AG04449 (cell line): ENCODE measurements at regions not wholly inside any gene's neighbourhood (a gene's known extent, or its start where the extent isn't known, plus 50 kb on each side); places are given as distances from the start of the nearest gene placed in this dataset.

Experiments used
- CTCF ChIA-PET: fragments of 350-600 bp; formaldehyde crosslinking; extraction: SDS; loops from one replicate; lab custom pipeline; 2021; ENCODE audit warnings: antibody characterized with exemption; lab: Yijun Ruan, JAX
- POLR2A ChIA-PET: fragments of 400-600, 350-600 bp; formaldehyde crosslinking; extraction: SDS; loops from one replicate; lab custom pipeline; 2020; ENCODE audit warnings: antibody characterized with exemption, inconsistent platforms; lab: Yijun Ruan, JAX
- DNase-seq: peaks from one replicate; pipeline ENCODE4 v3.0.0-alpha.2; 2010; ENCODE audit warnings: low read depth, low spot score
- H3K4me3 ChIP-seq: 2 replicates; pipeline ENCODE4 v1.5.1; 2011; ENCODE audit warnings: low read depth, mild to moderate bottlenecking, control low read depth, low read length
- CTCF ChIP-seq: IDR thresholded peaks from one replicate; pipeline ENCODE4 v1.5.1; 2011; ENCODE audit warnings: mild to moderate bottlenecking, moderate library complexity, low read length, control low read depth, inconsistent platforms; ENCODE audit not compliant: insufficient read depth; ENCODE audit errors: missing control alignments

- POLR2A ChIA-PET: no interaction called here
- CTCF ChIA-PET: interaction anchor here (0.9 to 4.7 kb wide), 59 partner anchors 12 to 1896 kb away, joined by 3 to 70 read pairs (median 4); partner anchors contain the start of genes HS3ST3A1 and HS3ST3B1
- no peak for DNase-seq
- H3K4me3 ChIP-seq: no peak overlapping the region
- TF ChIP-seq CTCF: no peak
These were observed 339.1 kb downstream of the PMP22 start for GRCh38 chr17:14926073-14926472.

DNA sequence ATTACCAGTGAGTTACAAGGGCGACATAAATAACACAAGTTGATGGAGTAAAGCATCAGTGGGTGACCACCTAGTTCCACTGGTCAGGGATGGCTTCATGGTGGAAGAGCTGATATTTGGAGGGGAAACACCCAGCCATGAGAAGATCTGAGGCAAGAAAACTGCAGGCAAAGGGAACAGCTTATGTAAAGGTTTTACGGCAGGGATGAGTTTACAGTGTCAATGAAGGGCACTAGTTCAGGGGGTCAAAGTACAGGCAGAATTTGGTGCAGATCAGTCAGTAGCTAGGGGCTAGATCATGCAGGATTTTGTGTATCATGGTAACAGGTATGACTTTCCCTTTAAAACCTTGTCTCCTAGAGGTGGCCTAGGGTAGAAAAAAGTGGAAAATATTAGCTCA is 339.6 kb downstream of the PMP22 start:
- DNase-seq: no peak
- TF ChIP-seq CTCF: no peak
- ChIA-PET CTCF (interaction anchor here (1.0 to 4.7 kb wide), 20 partner anchors 14 to 1895 kb away, joined by 3 to 70 read pairs (median 10); partner anchors contain the start of gene HS3ST3B1), POLR2A (no interaction called here)
- H3K4me3 ChIP-seq: no peak overlapping the region

- no peak overlapping the region for H3K4me3 ChIP-seq
- DNase-seq: no peak
- TF ChIP-seq CTCF: no peak
- CTCF ChIA-PET: interaction anchor here (1.3 kb wide), 1 partner anchor 621 kb away, joined by 3 read pairs; no protein-coding TSS in a partner anchor
- POLR2A ChIA-PET: no interaction called here
These were observed 341.1 kb downstream of the PMP22 start for GRCh38 chr17:14923981-14924380.

DNA sequence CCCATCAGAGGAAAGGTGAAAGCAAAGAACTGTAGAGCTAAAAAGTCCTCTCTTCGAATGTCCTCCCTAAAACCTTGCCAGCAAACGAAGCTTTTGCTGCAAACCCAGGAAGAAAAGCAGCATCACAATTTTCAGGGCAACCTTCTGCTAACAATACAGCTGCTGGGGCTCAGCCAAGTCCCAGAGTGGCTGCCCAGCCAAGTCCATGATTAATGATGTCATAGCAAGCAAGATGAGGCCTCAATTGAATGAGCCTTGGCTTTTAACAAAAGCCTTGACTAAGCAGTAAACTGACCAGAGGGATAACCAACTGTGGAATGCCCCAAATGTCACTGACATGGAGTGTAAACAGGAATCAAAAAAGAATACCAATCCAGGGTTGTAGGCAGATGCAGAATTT is 342.7 kb downstream of the PMP22 start:
- ChIA-PET CTCF (interaction anchor here (0.9 kb wide), 1 partner anchor 234 kb away, joined by 4 read pairs; no protein-coding TSS in a partner anchor), POLR2A (no interaction called here)
- H3K4me3 ChIP-seq: no peak overlapping the region
- DNase-seq: no peak
- TF ChIP-seq CTCF: no peak

GRCh38 chr17:14921936-14922335 is 343.2 kb downstream of the PMP22 start:
- DNase-seq: no peak
- ChIA-PET POLR2A (no interaction called here), CTCF (interaction anchor here (0.9 kb wide), 1 partner anchor 235 kb away, joined by 4 read pairs; no protein-coding TSS in a partner anchor)
- TF ChIP-seq CTCF: no peak
- H3K4me3 ChIP-seq: no peak overlapping the region

- CTCF ChIA-PET: interaction anchor here (1.3 to 2.9 kb wide), 2 partner anchors 613 to 617 kb away, joined by 3 to 9 read pairs; no protein-coding TSS in a partner anchor
- DNase-seq: no peak
- POLR2A ChIA-PET: no interaction called here
- TF ChIP-seq CTCF: no peak
- no peak overlapping the region for H3K4me3 ChIP-seq
These were observed 345.4 kb downstream of the PMP22 start for GRCh38 chr17:14919631-14920213.
